ENCODE measurements at regions not wholly inside any gene's neighbourhood (a gene's known extent, or its start where the extent isn't known, plus 50 kb on each side); places are given as distances from the start of the nearest gene placed in this dataset.
"Not testable (repeated sequence)": the region's sequence is repeated elsewhere in the genome, so short reads cannot be mapped to it uniquely, and the experiment has no call there.

DNA sequence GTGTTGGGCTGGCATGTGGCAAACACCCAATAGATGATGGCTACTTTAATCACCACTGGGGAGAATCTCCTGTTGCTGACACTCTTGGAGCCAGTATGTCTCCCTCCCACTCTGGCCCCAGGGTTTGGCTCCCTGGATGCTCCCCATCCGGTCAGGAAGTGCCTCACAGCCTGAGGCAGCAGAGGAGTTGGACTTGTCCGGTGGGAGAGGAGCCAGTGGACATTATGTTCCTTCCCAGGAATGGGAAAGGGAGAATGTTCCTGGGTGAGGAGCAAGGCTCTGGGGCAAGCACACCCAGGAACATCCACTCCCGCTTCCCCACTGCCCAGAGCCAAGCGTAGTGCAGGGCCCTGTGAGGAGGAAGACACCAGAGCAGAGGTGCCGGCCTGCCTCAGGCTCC is 84.6 kb upstream of the NAV2 start:
- H3K27me3 ChIP-seq (ENCODE audit: control insufficient read depth, insufficient read depth, low read length), result no peaks in the 10 kb centered on the region
- no peak overlapping the region for H3K4me3 ChIP-seq (ENCODE audit: low read length)
- DNase-seq (ENCODE audit: low read depth, low spot score), result no peak
- no peaks in the 10 kb centered on the region for H3K4me1 ChIP-seq (ENCODE audit: control insufficient read depth, insufficient read depth, low read length)
- H3K9me3 ChIP-seq (ENCODE audit: control insufficient read depth, insufficient read depth, low read length), result no peaks in the 10 kb centered on the region
- H3K27ac ChIP-seq (ENCODE audit: low read length), result no peak overlapping the region
- WGBS (ENCODE audit: insufficient coverage, insufficient read length), result no CpG with 5 or more reads among the region's 5 CpGs
- no peaks in the 10 kb centered on the region for H3K36me3 ChIP-seq (ENCODE audit: control insufficient read depth, insufficient read depth, low read length)

DNA sequence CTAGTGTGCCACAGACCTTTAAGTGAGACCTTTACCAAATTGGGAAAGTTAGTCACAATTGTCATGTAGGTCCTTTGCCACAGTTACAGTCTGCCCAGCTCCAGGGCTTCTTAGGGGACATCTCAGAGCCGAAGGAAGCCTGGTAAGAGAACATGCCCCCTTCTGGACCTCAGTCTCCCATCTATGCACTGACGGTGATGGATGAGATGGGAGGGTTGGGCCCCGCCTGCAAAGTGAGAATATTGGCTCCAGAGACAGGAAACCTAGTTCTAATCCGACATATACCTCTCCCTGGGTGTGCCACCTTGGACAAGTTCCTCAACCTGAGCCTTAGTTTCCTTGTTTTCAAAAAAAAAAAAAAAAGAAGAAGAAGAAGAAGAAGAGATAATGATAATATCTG is 85.1 kb upstream of the NAV2 start:
- DNase-seq (ENCODE audit: low read depth, low spot score), result no peak
- Histone ChIP-seq H3K36me3 (ENCODE audit: control insufficient read depth, insufficient read depth, low read length) (no peaks in the 10 kb centered on the region), H3K4me1 (ENCODE audit: control insufficient read depth, insufficient read depth, low read length) (no peaks in the 10 kb centered on the region), H3K9me3 (ENCODE audit: control insufficient read depth, insufficient read depth, low read length) (no peaks in the 10 kb centered on the region), H3K4me3 (ENCODE audit: low read length) (no peak overlapping the region), H3K27me3 (ENCODE audit: control insufficient read depth, insufficient read depth, low read length) (no peaks in the 10 kb centered on the region), H3K27ac (ENCODE audit: low read length) (no peak overlapping the region)
- WGBS (ENCODE audit: insufficient coverage, insufficient read length), result no CpG with 5 or more reads among the region's 4 CpGs

DNA sequence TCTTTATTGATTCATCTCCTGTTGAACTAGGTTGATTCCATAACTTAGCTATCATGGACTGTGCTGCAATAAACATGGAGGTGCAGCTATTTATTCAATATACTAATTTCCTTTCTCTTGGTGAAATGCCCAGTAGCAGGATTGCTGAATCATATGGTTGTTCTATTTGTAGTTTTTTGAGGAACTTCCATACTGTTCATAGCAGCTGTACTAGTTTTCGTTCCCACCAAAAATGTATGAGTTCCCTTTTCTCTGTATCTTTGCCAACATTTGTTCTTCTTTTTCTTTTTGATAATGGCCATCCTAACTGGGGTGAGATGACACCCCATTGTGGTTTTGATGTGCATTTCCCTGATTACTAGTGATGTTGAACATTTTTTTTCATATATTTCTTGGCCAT is 87.2 kb upstream of the NAV2 start:
- H3K27ac ChIP-seq (ENCODE audit: low read length), result no peak overlapping the region
- no CpG with 5 or more reads among the region's 1 CpG for WGBS (ENCODE audit: insufficient coverage, insufficient read length)
- DNase-seq (ENCODE audit: low read depth, low spot score), result no peak
- no peak overlapping the region for H3K4me3 ChIP-seq (ENCODE audit: low read length)
- no peaks in the 10 kb centered on the region for H3K4me1 ChIP-seq (ENCODE audit: control insufficient read depth, insufficient read depth, low read length)
- no peaks in the 10 kb centered on the region for H3K9me3 ChIP-seq (ENCODE audit: control insufficient read depth, insufficient read depth, low read length)
- no peaks in the 10 kb centered on the region for H3K27me3 ChIP-seq (ENCODE audit: control insufficient read depth, insufficient read depth, low read length)
- H3K36me3 ChIP-seq (ENCODE audit: control insufficient read depth, insufficient read depth, low read length), result no peaks in the 10 kb centered on the region

DNA sequence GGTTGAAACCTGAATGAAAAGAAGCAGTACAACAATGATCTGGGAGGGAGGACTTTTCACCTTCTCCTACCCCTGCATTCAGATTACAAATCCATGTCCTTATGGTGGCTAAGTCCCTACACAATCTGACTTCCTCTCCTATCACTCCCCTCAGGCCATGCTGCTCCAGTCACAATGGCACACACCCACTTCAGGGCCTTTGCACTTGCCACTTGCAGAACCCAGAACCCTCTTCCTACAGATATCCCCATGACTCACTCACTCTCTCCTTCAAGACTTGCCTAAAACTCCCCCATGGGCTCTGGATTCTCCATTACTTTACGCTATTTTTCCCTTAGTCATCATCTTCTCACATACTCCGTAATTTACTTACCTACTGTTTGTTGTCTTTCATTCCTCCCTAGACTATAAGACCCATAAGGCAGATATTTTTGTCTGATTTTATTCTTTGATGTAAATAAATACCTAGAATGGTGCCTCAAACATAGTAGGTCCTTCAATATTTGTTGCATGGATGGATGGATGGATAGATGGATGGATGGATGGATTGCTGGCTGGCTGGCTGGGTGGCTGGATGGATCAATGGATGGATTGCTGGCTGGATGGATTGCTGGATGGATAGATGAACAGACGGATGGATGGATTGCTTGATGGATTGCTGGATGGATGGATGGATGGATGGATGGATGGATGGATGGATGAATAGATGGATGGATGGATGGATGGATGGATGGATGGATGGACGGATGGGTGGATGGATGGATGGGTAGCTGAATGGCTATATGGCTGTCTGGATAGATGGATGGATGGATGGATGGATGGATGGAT is 94.7 kb upstream of the NAV2 start:
- Histone ChIP-seq H3K36me3 (ENCODE audit: control insufficient read depth, insufficient read depth, low read length) (no peaks in the 10 kb centered on the region), H3K27me3 (ENCODE audit: control insufficient read depth, insufficient read depth, low read length) (no peaks in the 10 kb centered on the region), H3K9me3 (ENCODE audit: control insufficient read depth, insufficient read depth, low read length) (no peaks in the 10 kb centered on the region), H3K4me1 (ENCODE audit: control insufficient read depth, insufficient read depth, low read length) (no peaks in the 10 kb centered on the region; the same call in 1 of the 2 replicates), H3K27ac (ENCODE audit: low read length) (no peak overlapping the region), H3K4me3 (ENCODE audit: low read length) (no peak overlapping the region)
- 100% methylated on average over 1 of the region's 4 CpGs for WGBS (ENCODE audit: insufficient coverage, insufficient read length)
- DNase-seq (ENCODE audit: low read depth, low spot score), result no peak

- no peaks in the 10 kb centered on the region for H3K9me3 ChIP-seq (ENCODE audit: control insufficient read depth, insufficient read depth, low read length)
- WGBS (ENCODE audit: insufficient coverage, insufficient read length), result no CpG with 5 or more reads among the region's 11 CpGs
- H3K4me1 ChIP-seq (ENCODE audit: control insufficient read depth, insufficient read depth, low read length), result no peaks in the 10 kb centered on the region; the same call in 1 of the 2 replicates
- H3K36me3 ChIP-seq (ENCODE audit: control insufficient read depth, insufficient read depth, low read length), result no peaks in the 10 kb centered on the region
- H3K4me3 ChIP-seq (ENCODE audit: low read length), result no peak overlapping the region
- DNase-seq (ENCODE audit: low read depth, low spot score), result no peak
- H3K27me3 ChIP-seq (ENCODE audit: control insufficient read depth, insufficient read depth, low read length), result no peaks in the 10 kb centered on the region
- H3K27ac ChIP-seq (ENCODE audit: low read length), result no peak overlapping the region
Measured at GRCh38 chr11:19615341-19616183, 97.1 kb upstream of the NAV2 start.

GRCh38 chr11:19614370-19614940 is 98.2 kb upstream of the NAV2 start:
- H3K4me3 ChIP-seq (ENCODE audit: low read length), result no peak overlapping the region
- no peak for DNase-seq (ENCODE audit: low read depth, low spot score)
- WGBS (ENCODE audit: insufficient coverage, insufficient read length), result no CpG with 5 or more reads among the region's 3 CpGs

DNA sequence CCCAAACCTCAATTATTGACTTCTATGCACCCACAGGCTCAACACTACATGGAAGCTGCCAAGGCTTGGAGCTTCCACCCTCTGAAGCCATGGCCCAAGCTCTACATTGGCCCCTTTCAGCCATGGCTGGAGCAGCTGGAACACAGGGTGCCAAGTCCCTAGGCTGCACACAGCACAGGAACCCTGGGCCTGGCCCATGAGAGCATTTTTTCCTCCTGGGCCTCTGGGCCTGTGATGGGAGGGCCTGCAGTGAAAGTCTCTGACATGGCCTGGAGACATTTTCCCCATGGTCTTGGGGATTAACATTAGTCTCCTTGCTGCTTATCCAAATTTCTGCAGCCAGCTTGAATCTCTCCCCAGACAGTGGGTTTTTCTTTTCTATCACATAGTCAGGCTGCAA is 100.6 kb upstream of the NAV2 start:
- H3K27me3 ChIP-seq (ENCODE audit: control insufficient read depth, insufficient read depth, low read length); H3K4me1 ChIP-seq (ENCODE audit: control insufficient read depth, insufficient read depth, low read length); DNase-seq (ENCODE audit: low read depth, low spot score); H3K36me3 ChIP-seq (ENCODE audit: control insufficient read depth, insufficient read depth, low read length); H3K27ac ChIP-seq (ENCODE audit: low read length); H3K4me3 ChIP-seq (ENCODE audit: low read length); H3K9me3 ChIP-seq (ENCODE audit: control insufficient read depth, insufficient read depth, low read length): not testable (repeated sequence)

More at GRCh38 chr11:19614370-19614940, 98.2 kb upstream of the NAV2 start:
- no peaks in the 10 kb centered on the region; the same call in 1 of the 2 replicates for H3K4me1 ChIP-seq (ENCODE audit: control insufficient read depth, insufficient read depth, low read length)
- no peaks in the 10 kb centered on the region for H3K9me3 ChIP-seq (ENCODE audit: control insufficient read depth, insufficient read depth, low read length)
- no peaks in the 10 kb centered on the region for H3K27me3 ChIP-seq (ENCODE audit: control insufficient read depth, insufficient read depth, low read length)
- no peak overlapping the region for H3K27ac ChIP-seq (ENCODE audit: low read length)
- no peaks in the 10 kb centered on the region for H3K36me3 ChIP-seq (ENCODE audit: control insufficient read depth, insufficient read depth, low read length)

DNA sequence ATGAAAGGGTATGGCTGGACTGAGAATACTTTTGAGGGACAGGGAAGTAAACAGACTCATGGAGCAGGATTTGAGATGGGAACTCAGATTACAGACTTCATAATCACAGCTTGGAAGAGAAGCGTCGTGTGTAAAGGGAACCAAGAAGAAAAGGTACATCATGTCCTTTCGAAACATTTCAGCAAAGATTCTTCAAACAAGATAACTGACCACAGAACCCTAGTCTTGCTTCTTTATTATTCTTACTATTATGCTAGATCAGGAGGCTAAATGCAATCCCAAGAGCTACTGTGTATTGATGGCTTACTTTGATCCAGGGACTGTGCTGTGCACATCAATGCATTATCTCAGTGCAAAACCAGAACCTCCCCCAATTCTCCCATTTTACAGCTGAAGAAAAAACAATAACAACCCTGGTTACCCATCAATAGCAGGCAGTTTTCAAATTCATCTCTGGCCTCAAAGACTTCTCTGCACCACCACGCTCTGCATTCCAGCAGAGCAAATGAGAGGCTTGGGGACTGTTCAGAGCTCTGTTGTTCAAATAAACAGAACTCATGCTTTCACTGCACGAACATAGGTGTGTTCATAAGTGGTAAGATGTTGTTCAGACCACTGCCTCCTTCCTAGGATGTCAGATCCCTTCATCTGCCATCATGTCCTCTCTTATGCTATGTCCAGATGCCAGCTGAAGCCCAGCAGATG is 104.8 kb upstream of the NAV2 start:
- Histone ChIP-seq H3K4me1 (ENCODE audit: control insufficient read depth, insufficient read depth, low read length) (0 out of 2 replicates have a peak, but pooled peaks cover 1% of the 10 kb centered on the region), H3K27ac (ENCODE audit: low read length) (no peak overlapping the region), H3K4me3 (ENCODE audit: low read length) (no peak overlapping the region), H3K9me3 (ENCODE audit: control insufficient read depth, insufficient read depth, low read length) (no peaks in the 10 kb centered on the region), H3K27me3 (ENCODE audit: control insufficient read depth, insufficient read depth, low read length) (no peaks in the 10 kb centered on the region), H3K36me3 (ENCODE audit: control insufficient read depth, insufficient read depth, low read length) (no peaks in the 10 kb centered on the region)
- DNase-seq (ENCODE audit: low read depth, low spot score), result no peak
- no CpG with 5 or more reads among the region's 5 CpGs for WGBS (ENCODE audit: insufficient coverage, insufficient read length)

DNA sequence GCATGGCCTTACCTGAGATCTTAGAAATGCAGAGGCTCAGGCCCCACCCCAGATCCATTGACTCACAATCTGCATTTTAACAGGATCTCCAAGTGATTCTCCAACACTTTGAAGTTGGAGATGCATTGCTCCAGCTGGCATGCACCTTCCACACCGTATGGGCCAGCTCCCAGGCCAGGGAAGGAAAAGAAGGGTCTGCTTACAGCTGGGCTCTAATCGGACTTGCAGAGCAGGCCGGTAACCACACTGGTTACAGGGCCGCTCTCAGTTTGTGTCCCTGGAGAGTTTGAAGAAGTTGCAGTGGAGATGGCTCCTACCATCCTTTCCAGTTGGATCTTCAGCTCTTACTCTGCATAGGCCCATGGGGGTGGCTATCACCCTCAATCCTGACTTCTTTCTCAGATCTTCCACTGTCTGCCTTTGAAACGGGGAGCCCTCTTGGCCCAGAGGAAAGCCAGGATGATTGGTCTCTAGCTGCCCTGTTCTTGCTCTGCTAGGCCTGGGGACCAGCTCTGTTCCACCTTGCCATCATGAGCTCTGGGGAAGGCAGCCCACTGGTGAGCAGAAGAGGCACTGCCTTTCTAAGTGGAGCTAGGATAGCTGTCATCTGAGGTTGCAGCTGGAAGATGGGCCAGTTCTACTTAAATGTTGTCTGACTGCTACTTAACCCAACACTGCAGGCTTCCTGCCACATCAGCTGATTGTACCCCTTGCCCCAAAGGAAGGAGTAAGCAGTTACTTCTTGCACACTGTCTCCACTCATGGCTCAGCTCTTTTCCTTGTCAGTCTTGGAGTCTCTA is 105.6 kb upstream of the NAV2 start:
- 0 out of 2 replicates have a peak, but pooled peaks cover 1% of the 10 kb centered on the region for H3K4me1 ChIP-seq (ENCODE audit: control insufficient read depth, insufficient read depth, low read length)
- H3K36me3 ChIP-seq (ENCODE audit: control insufficient read depth, insufficient read depth, low read length), result no peaks in the 10 kb centered on the region
- DNase-seq (ENCODE audit: low read depth, low spot score), result no peak
- no peaks in the 10 kb centered on the region for H3K27me3 ChIP-seq (ENCODE audit: control insufficient read depth, insufficient read depth, low read length)
- H3K4me3 ChIP-seq (ENCODE audit: low read length), result no peak overlapping the region
- WGBS (ENCODE audit: insufficient coverage, insufficient read length), result no CpG with 5 or more reads among the region's 5 CpGs
- no peak overlapping the region for H3K27ac ChIP-seq (ENCODE audit: low read length)
- no peaks in the 10 kb centered on the region for H3K9me3 ChIP-seq (ENCODE audit: control insufficient read depth, insufficient read depth, low read length)

All from iPS DF 6.9 (cell line).